ENCODE measurements at regions not wholly inside any gene's neighbourhood (a gene's known extent, or its start where the extent isn't known, plus 50 kb on each side); places are given as distances from the start of the nearest gene placed in this dataset.

- Histone ChIP-seq H3K36me3 (ENCODE audit: control insufficient read depth, insufficient read depth, low read length) (no peaks in the 10 kb centered on the region), H3K4me3 (ENCODE audit: low read depth in 2 of 2, low read length in 2 of 2) (no peak overlapping the region), H3K4me1 (ENCODE audit: control insufficient read depth, insufficient read depth, low read length) (no peaks in the 10 kb centered on the region), H3K27ac (ENCODE audit: low read length) (no peak overlapping the region), H3K27me3 (ENCODE audit: control insufficient read depth, insufficient read depth, low read length) (no peaks in the 10 kb centered on the region; the same call in 1 of the 2 replicates), H3K9me3 (ENCODE audit: control insufficient read depth, insufficient read depth, low read depth, low read length) (no peaks in the 10 kb centered on the region)
- POLR2A ChIA-PET: interaction anchor here (0.6 kb wide), 1 partner anchor 41 kb away, joined by 5 read pairs; no protein-coding TSS in a partner anchor
- no peak for DNase-seq (ENCODE audit: low read depth, low spot score)
- in situ Hi-C loops (cut with HindIII; ENCODE audit: low pct_unique_long_range_greater_than_20kb, low sequenced_read_pairs): no loop called here
- intact Hi-C loops (cut with micrococcal nuclease; ENCODE audit: unreplicated experiment): no loop called here
- CTCF ChIA-PET: no interaction called here
- ATAC-seq: no peak
- no TSS peak for BruUV-seq (replicated peaks)
- TF ChIP-seq CTCF (IDR thresholded peaks at IDR 0.05): peak; percentile 88
- TF ChIP-seq SIN3A (IDR thresholded peaks at IDR 0.05; ENCODE audit: borderline replicate concordance, insufficient read depth, low read depth, low read length): no peak
Measured at GRCh38 chr19:34120846-34121639, 51.3 kb upstream of the LSM14A start.
